Spleen (tissue), 7 donors: ENCODE measurements at regions not wholly inside any gene's neighbourhood (a gene's known extent, or its start where the extent isn't known, plus 50 kb on each side); places are given as distances from the start of the nearest gene placed in this dataset.
"Not testable (repeated sequence)": the region's sequence is repeated elsewhere in the genome, so short reads cannot be mapped to it uniquely, and the experiment has no call there.

Source experiments
- POLR2AphosphoS5 ChIP-seq, 3 donors: sonication (generic); formaldehyde crosslinking; IDR thresholded peaks; one replicate each; pipeline ENCODE4 v1.5.1; 2017; ENCODE audit warnings: antibody characterized with exemption in 3 of 3
- TF ChIP-seq, protein P1 (sequence below), 11 experiments: fragments of 200-600 bp in 7 of 11; fragments of 450-650 bp in 4 of 11; sonication (generic) in 4 of 11; IDR thresholded peaks in 8 of 11; conservative IDR thresholded peaks in 3 of 11; 1 replicate in 7 of 11; 2 replicates in 4 of 11; pipeline versions ENCODE4 v1.4.0 to v1.8.0; 2016 to 2021; ENCODE audit warnings: antibody characterized with exemption in 11 of 11, inconsistent platforms in 4 of 11, mild to moderate bottlenecking in 1 of 11
- donor health status: DM: no; HTN: no; CAD: no; lungs with moderate emphysema.
- donor health status: DM: no; HTN: no; CAD: no.
- donor health status: DM: no; HTN: no; CAD: no.

GRCh38 chr20:46788763-46789091 is 79.3 kb downstream of the SLC2A10 start:
- TF ChIP-seq, protein P1, sequence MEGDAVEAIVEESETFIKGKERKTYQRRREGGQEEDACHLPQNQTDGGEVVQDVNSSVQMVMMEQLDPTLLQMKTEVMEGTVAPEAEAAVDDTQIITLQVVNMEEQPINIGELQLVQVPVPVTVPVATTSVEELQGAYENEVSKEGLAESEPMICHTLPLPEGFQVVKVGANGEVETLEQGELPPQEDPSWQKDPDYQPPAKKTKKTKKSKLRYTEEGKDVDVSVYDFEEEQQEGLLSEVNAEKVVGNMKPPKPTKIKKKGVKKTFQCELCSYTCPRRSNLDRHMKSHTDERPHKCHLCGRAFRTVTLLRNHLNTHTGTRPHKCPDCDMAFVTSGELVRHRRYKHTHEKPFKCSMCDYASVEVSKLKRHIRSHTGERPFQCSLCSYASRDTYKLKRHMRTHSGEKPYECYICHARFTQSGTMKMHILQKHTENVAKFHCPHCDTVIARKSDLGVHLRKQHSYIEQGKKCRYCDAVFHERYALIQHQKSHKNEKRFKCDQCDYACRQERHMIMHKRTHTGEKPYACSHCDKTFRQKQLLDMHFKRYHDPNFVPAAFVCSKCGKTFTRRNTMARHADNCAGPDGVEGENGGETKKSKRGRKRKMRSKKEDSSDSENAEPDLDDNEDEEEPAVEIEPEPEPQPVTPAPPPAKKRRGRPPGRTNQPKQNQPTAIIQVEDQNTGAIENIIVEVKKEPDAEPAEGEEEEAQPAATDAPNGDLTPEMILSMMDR (IDR thresholded peaks at IDR 0.05 in 8 of 11, conservative IDR thresholded peaks at IDR 0.05 in 3 of 11) = not testable (repeated sequence)
- not testable (repeated sequence) for TF ChIP-seq POLR2AphosphoS5 (IDR thresholded peaks at IDR 0.05)
